Uterus (tissue), 2 donors: ENCODE measurements at regions not wholly inside any gene's neighbourhood (a gene's known extent, or its start where the extent isn't known, plus 50 kb on each side); places are given as distances from the start of the nearest gene placed in this dataset.

Experiments
- POLR2A ChIP-seq, 2 donors: fragments of 450-650 bp; IDR thresholded peaks; one replicate each; pipeline ENCODE4 v1.6.1; 2016; ENCODE audit warnings: antibody characterized with exemption in 2 of 2, mild to moderate bottlenecking in 1 of 2, moderate library complexity in 1 of 2
- TF ChIP-seq, protein P1 (sequence below), 4 experiments: fragments of 200-600 bp in 2 of 4; fragments of 450-650 bp in 2 of 4; sonication (generic) in 2 of 4; IDR thresholded peaks; one replicate each; pipeline ENCODE4 v1.5.1; 2016 to 2019; ENCODE audit warnings: antibody characterized with exemption in 4 of 4, mild to moderate bottlenecking in 2 of 4, moderate library complexity in 1 of 4

DNA sequence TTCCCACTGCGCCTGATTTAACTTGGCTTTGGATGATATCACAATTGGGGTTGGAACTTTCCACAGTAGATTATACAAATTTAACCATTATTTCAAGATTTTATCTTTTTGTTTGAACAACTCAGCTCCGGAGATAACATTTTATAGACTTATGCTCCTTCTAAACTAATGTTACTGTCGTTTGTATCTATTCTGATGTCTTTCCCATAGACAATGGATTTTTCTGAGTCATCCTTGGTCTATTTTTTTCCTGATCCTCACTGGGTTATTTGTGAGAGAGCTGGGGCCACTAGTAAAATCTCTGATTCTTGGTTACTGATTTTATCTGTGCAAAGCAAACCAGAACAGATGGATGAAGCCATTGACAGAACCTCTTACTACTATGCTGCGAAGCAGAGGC lies 175.1 kb downstream of the SLC38A4 start:
- TF ChIP-seq, protein P1, sequence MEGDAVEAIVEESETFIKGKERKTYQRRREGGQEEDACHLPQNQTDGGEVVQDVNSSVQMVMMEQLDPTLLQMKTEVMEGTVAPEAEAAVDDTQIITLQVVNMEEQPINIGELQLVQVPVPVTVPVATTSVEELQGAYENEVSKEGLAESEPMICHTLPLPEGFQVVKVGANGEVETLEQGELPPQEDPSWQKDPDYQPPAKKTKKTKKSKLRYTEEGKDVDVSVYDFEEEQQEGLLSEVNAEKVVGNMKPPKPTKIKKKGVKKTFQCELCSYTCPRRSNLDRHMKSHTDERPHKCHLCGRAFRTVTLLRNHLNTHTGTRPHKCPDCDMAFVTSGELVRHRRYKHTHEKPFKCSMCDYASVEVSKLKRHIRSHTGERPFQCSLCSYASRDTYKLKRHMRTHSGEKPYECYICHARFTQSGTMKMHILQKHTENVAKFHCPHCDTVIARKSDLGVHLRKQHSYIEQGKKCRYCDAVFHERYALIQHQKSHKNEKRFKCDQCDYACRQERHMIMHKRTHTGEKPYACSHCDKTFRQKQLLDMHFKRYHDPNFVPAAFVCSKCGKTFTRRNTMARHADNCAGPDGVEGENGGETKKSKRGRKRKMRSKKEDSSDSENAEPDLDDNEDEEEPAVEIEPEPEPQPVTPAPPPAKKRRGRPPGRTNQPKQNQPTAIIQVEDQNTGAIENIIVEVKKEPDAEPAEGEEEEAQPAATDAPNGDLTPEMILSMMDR (IDR thresholded peaks at IDR 0.05): no peak
- TF ChIP-seq POLR2A (IDR thresholded peaks at IDR 0.05): no peak
